ENCODE measurements at regions not wholly inside any gene's neighbourhood (a gene's known extent, or its start where the extent isn't known, plus 50 kb on each side); places are given as distances from the start of the nearest gene placed in this dataset.

- dilution Hi-C loops (cut with MboI; ENCODE audit: extremely low pct_ligation_motif_present, low sequenced_read_pairs) = no loop called here
- FAIRE-seq (peak; percentile 89), DNase-seq (ENCODE audit: low read depth, low spot score) (no peak)
- peak overlapping the region; percentile 75 for H2AFZ ChIP-seq (ENCODE audit: control insufficient read depth, low read length)
- TF ChIP-seq EZH2 (IDR thresholded peaks at IDR 0.05; ENCODE audit: low read length) (no peak), CTCF (optimal IDR thresholded peaks at IDR 0.05 in 1 of 3, IDR thresholded peaks at IDR 0.05 in 1 of 3, conservative IDR thresholded peaks at IDR 0.05 in 1 of 3; ENCODE audit: extremely low read depth in 1 of 3, insufficient read depth in 2 of 3, low read length in 3 of 3) (no peak)
- no peaks in the 10 kb centered on the region for H3K9me3 ChIP-seq (ENCODE audit: control insufficient read depth, low read depth, low read length)
- no peak overlapping the region for H3K9ac ChIP-seq (ENCODE audit: control insufficient read depth, extremely low read depth, insufficient read depth, low read length)
- no peak overlapping the region for H3K4me3 ChIP-seq (ENCODE audit: control insufficient read depth in 2 of 3, extremely low read depth in 1 of 3, insufficient read depth in 2 of 3, low read depth in 1 of 3, low read length in 3 of 3)
- peak overlapping the region; percentile 35 for H3K4me2 ChIP-seq (ENCODE audit: control insufficient read depth, extremely low read depth, insufficient read depth, low read depth, low read length)
- H3K36me3 ChIP-seq (ENCODE audit: control insufficient read depth in 2 of 2, extremely low read depth in 1 of 2, insufficient read depth in 2 of 2, low read length in 2 of 2) = no peaks in the 10 kb centered on the region
- H3K27ac ChIP-seq (ENCODE audit: control insufficient read depth, insufficient read depth, low read length) = no peak overlapping the region
- H4K20me1 ChIP-seq (ENCODE audit: control insufficient read depth, extremely low read depth, insufficient read depth, low read length) = no peaks in the 10 kb centered on the region
- H3K4me1 ChIP-seq (ENCODE audit: control insufficient read depth, extremely low read depth, insufficient read depth, low read length) = peaks cover 9% of the 10 kb centered on the region
- H3K9me1 ChIP-seq (ENCODE audit: control insufficient read depth, extremely low read depth, insufficient read depth, low read length) = no peaks in the 10 kb centered on the region
- H3K27me3 ChIP-seq (ENCODE audit: control insufficient read depth, extremely low read depth, insufficient read depth, low read length) = no peaks in the 10 kb centered on the region
- H3K79me2 ChIP-seq (ENCODE audit: control insufficient read depth, insufficient read depth, low read length) = no peaks in the 10 kb centered on the region
Measured at GRCh38 chr9:16987026-16987425, 116.6 kb upstream of the BNC2 start.

- H3K9me1 ChIP-seq (ENCODE audit: control insufficient read depth, extremely low read depth, insufficient read depth, low read length) = no peaks in the 10 kb centered on the region
- no peaks in the 10 kb centered on the region for H3K79me2 ChIP-seq (ENCODE audit: control insufficient read depth, insufficient read depth, low read length)
- no peak overlapping the region for H3K9ac ChIP-seq (ENCODE audit: control insufficient read depth, extremely low read depth, insufficient read depth, low read length)
- H3K27me3 ChIP-seq (ENCODE audit: control insufficient read depth, extremely low read depth, insufficient read depth, low read length) = no peaks in the 10 kb centered on the region
- TF ChIP-seq CTCF (optimal IDR thresholded peaks at IDR 0.05 in 1 of 3, IDR thresholded peaks at IDR 0.05 in 1 of 3, conservative IDR thresholded peaks at IDR 0.05 in 1 of 3; ENCODE audit: extremely low read depth in 1 of 3, insufficient read depth in 2 of 3, low read length in 3 of 3) (no peak), EZH2 (IDR thresholded peaks at IDR 0.05; ENCODE audit: low read length) (no peak)
- H3K9me3 ChIP-seq (ENCODE audit: control insufficient read depth, low read depth, low read length) = no peaks in the 10 kb centered on the region
- H3K4me1 ChIP-seq (ENCODE audit: control insufficient read depth, extremely low read depth, insufficient read depth, low read length) = peaks cover 9% of the 10 kb centered on the region
- H3K27ac ChIP-seq (ENCODE audit: control insufficient read depth, insufficient read depth, low read length) = no peak overlapping the region
- H3K4me2 ChIP-seq (ENCODE audit: control insufficient read depth, extremely low read depth, insufficient read depth, low read depth, low read length) = no peak overlapping the region
- no peak overlapping the region for H3K4me3 ChIP-seq (ENCODE audit: control insufficient read depth in 2 of 3, extremely low read depth in 1 of 3, insufficient read depth in 2 of 3, low read depth in 1 of 3, low read length in 3 of 3)
- no peak for DNase-seq (ENCODE audit: low read depth, low spot score)
- FAIRE-seq = no peak
- no peaks in the 10 kb centered on the region for H3K36me3 ChIP-seq (ENCODE audit: control insufficient read depth in 2 of 2, extremely low read depth in 1 of 2, insufficient read depth in 2 of 2, low read length in 2 of 2)
- H4K20me1 ChIP-seq (ENCODE audit: control insufficient read depth, extremely low read depth, insufficient read depth, low read length) = no peaks in the 10 kb centered on the region
- dilution Hi-C loops (cut with MboI; ENCODE audit: extremely low pct_ligation_motif_present, low sequenced_read_pairs) = no loop called here
- no peak overlapping the region for H2AFZ ChIP-seq (ENCODE audit: control insufficient read depth, low read length)
Measured at GRCh38 chr9:16986556-16986955, 116.1 kb upstream of the BNC2 start.

Data from keratinocyte (primary cell).